ENCODE measurements at regions not wholly inside any gene's neighbourhood (a gene's known extent, or its start where the extent isn't known, plus 50 kb on each side); places are given as distances from the start of the nearest gene placed in this dataset.

GRCh38 chr3:22594990-22595389 is 608.1 kb upstream of the UBE2E2 start:
- TF ChIP-seq, protein P1, sequence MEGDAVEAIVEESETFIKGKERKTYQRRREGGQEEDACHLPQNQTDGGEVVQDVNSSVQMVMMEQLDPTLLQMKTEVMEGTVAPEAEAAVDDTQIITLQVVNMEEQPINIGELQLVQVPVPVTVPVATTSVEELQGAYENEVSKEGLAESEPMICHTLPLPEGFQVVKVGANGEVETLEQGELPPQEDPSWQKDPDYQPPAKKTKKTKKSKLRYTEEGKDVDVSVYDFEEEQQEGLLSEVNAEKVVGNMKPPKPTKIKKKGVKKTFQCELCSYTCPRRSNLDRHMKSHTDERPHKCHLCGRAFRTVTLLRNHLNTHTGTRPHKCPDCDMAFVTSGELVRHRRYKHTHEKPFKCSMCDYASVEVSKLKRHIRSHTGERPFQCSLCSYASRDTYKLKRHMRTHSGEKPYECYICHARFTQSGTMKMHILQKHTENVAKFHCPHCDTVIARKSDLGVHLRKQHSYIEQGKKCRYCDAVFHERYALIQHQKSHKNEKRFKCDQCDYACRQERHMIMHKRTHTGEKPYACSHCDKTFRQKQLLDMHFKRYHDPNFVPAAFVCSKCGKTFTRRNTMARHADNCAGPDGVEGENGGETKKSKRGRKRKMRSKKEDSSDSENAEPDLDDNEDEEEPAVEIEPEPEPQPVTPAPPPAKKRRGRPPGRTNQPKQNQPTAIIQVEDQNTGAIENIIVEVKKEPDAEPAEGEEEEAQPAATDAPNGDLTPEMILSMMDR (IDR thresholded peaks at IDR 0.05; ENCODE audit: borderline replicate concordance, extremely low read depth, low read length, poor library complexity, severe bottlenecking), result no peak
- no peak for TF ChIP-seq EZH2 (IDR thresholded peaks at IDR 0.05; ENCODE audit: borderline replicate concordance, low read depth, low read length, severe bottlenecking)

All from DND-41 (cell line).